Naive thymus-derived CD4-positive, alpha-beta T cell (primary cell): ENCODE measurements at regions not wholly inside any gene's neighbourhood (a gene's known extent, or its start where the extent isn't known, plus 50 kb on each side); places are given as distances from the start of the nearest gene placed in this dataset.

Source experiments
- ATAC-seq: fragments of 150-1000 bp; cut with Tn5 transposase; 2 replicates; pipeline ENCODE4 v1.10.0; 2021; ENCODE audit warnings: mild to moderate bottlenecking, moderate library complexity
- CTCF ChIA-PET: fragments of 350-600 bp; sonication (Branson Sonifier 250); formaldehyde crosslinking; loops from one replicate; lab custom pipeline; 2021; ENCODE audit warnings: antibody characterized with exemption; lab: Charles Lee
- POLR2A ChIA-PET: fragments of 350-600 bp; sonication (Branson Sonifier 250); formaldehyde crosslinking; loops from one replicate; lab custom pipeline; 2021; ENCODE audit warnings: antibody characterized with exemption, inconsistent platforms; lab: Charles Lee
- DNase-seq, 9 donors: peaks; one replicate each; pipeline versions ENCODE4 v3.0.0 to v3.0.0-alpha.2; 2020 to 2022; ENCODE audit warnings: mixed read lengths in 1 of 9
- H3K27ac ChIP-seq: one replicate; pipeline ENCODE4 v1.7.0; 2013; ENCODE audit warnings: mild to moderate bottlenecking, low read depth, low read length, moderate library complexity
- H3K27me3 ChIP-seq, 2 donors: one replicate each; pipeline ENCODE4 v1.7.0; 2013; ENCODE audit warnings: low read length in 2 of 2, mild to moderate bottlenecking in 2 of 2, moderate library complexity in 2 of 2; ENCODE audit not compliant: control insufficient read depth in 2 of 2, insufficient read depth in 2 of 2
- H3K36me3 ChIP-seq, 3 experiments: 1 replicate in 2 of 3; 2 replicates in 1 of 3; pipeline ENCODE4 v1.7.0; 2013; ENCODE audit warnings: low read length in 3 of 3, mild to moderate bottlenecking in 3 of 3, moderate library complexity in 1 of 3; ENCODE audit not compliant: insufficient read depth in 3 of 3, control insufficient read depth in 2 of 3
- H3K4me1 ChIP-seq, 2 donors: one replicate each; pipeline ENCODE4 v1.7.0; 2013; ENCODE audit warnings: low read length in 2 of 2, mild to moderate bottlenecking in 2 of 2, moderate library complexity in 1 of 2; ENCODE audit not compliant: control insufficient read depth in 2 of 2, insufficient read depth in 2 of 2
- H3K4me3 ChIP-seq: 2 replicates; pipeline ENCODE4 v1.7.0; 2013; ENCODE audit warnings: mild to moderate bottlenecking, low read length
- H3K9me3 ChIP-seq, 3 experiments: 1 replicate in 2 of 3; 2 replicates in 1 of 3; pipeline ENCODE4 v1.7.0; 2013; ENCODE audit warnings: low read length in 3 of 3; ENCODE audit not compliant: control insufficient read depth in 2 of 3
- H3K27ac Mint-ChIP-seq, 9 donors: one replicate each; pipeline ENCODE4 v1.8.0; 2020 to 2022; ENCODE audit warnings: mixed read lengths in 9 of 9, mild to moderate bottlenecking in 8 of 9, moderate library complexity in 5 of 9, inconsistent platforms in 2 of 9
- H3K27me3 Mint-ChIP-seq, 5 donors: one replicate each; pipeline ENCODE4 v1.8.0; 2021 to 2022; ENCODE audit warnings: mixed read lengths in 5 of 5, mild to moderate bottlenecking in 1 of 5
- H3K36me3 Mint-ChIP-seq, 5 donors: one replicate each; pipeline ENCODE4 v1.8.0; 2020 to 2022; ENCODE audit warnings: mixed read lengths in 5 of 5, mild to moderate bottlenecking in 3 of 5, inconsistent platforms in 1 of 5
- H3K4me1 Mint-ChIP-seq, 7 donors: one replicate each; pipeline ENCODE4 v1.8.0; 2020 to 2022; ENCODE audit warnings: mixed read lengths in 7 of 7, mild to moderate bottlenecking in 3 of 7, inconsistent platforms in 1 of 7
- H3K4me3 Mint-ChIP-seq, 10 donors: one replicate each; pipeline ENCODE4 v1.8.0; 2020 to 2022; ENCODE audit warnings: mild to moderate bottlenecking in 10 of 10, mixed read lengths in 10 of 10, moderate library complexity in 6 of 10, inconsistent platforms in 2 of 10
- H3K9me3 Mint-ChIP-seq, 11 donors: one replicate each; pipeline ENCODE4 v1.8.0; 2020 to 2022; ENCODE audit warnings: mixed read lengths in 11 of 11, mild to moderate bottlenecking in 4 of 11, inconsistent platforms in 1 of 11, moderate library complexity in 1 of 11
- intact Hi-C, 2 donors: fragments of 100-400 bp; cut with micrococcal nuclease; formaldehyde crosslinking; loops; one replicate each; pipeline ENCODE4 v1.15.1; 2023

DNA sequence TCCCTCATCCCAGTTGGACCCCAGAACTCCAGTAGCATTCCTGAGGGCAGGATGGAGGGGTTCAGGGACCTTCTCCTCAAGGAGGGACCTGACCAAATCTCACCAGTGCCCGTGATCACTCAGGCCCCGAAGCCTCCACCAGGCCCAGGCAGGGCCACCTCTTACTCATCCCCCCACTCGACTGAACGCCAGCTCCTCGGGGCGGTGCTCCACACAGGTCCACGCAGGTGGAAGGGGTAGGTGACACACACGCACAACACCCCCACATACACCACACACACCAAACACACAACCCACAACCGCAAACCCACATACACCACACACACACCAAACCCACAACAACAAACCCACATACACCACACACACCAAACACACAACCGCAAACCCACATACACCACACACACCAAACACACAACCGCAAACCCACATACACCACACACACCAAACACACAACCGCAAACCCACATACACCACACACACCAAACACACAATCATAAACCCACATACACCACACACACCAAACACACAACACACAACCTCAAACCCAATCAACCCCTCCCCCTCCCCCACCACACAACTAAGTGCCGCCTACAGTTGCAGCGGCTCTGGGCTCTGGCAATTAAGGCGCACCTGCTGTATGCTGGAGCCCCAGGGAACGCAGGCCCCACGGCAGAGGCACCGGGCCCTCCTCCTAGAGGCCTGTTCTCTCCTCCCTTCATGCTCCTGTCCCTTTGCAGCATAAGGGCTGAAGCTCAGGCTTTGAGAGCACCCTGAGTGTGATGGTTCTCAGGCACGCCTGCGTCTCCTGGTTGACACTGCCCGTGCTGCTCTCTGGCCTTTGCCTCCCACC, 1318.1 kb downstream of the TBC1D22A start:
- Mint-ChIP-seq H3K27me3 (peaks cover 19 to 80% (median 56%) of the 10 kb centered on the region in 5 donors), H3K4me3 (no peak overlapping the region), H3K4me1 (peaks cover 0 to 26% (median 7%) of the 10 kb centered on the region in 7 donors), H3K36me3 (no peaks in the 10 kb centered on the region), H3K27ac (peak overlapping the region in 2 of 9 donors; percentile 60 to 68), H3K9me3 (peaks cover 0 to 1% (median 0%) of the 10 kb centered on the region in 11 donors)
- Histone ChIP-seq H3K27me3 (no peaks in the 10 kb centered on the region), H3K36me3 (no peaks in the 10 kb centered on the region), H3K4me3 (no peak overlapping the region), H3K27ac (no peak overlapping the region), H3K9me3 (no peaks in the 10 kb centered on the region), H3K4me1 (peaks cover 0 to 16% of the 10 kb centered on the region in 2 donors)
- CTCF ChIA-PET = no interaction called here
- no peak for DNase-seq
- POLR2A ChIA-PET = no interaction called here
- no peak for ATAC-seq
- intact Hi-C loops = no loop called here

DNA sequence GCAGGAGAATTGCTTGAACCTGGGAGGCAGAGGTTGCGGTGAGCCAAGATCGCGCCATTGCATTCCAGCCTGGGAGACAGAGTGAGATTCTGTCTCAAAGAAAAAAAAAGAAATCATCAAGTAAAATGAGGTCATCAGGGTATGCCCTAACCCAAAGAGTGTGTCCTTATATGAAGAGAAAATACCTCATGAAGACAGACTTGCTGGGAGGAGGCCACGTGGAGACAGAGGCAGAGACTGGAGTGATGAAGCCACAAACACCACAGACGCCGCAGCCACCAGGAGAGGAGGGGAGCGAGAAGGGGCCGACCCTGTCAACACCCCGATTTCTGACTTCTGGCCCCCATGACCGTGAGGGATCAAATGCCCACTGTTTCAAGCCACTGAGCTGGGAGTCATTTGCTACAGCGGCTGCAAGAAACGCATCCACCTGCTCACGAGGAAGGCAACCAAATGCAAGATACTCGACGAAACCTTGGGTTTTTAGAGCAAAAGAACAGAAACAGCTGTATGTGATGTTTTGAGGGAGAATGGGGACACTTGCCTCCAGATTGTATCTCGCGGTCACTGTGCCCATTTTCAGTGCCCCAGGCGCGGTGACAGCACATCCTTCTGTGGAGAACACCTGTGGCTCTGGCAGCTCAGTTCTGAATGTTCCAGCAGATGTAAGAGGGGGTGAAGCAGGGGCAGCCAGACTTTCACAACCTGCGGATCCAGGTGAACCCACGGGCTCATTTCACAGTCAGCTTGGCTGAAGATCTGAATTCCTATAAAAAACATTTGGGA, 1317.2 kb downstream of the TBC1D22A start:
- no peaks in the 10 kb centered on the region for H3K27me3 ChIP-seq
- H3K4me1 ChIP-seq = peaks cover 0 to 13% of the 10 kb centered on the region in 2 donors
- H3K27me3 Mint-ChIP-seq = peaks cover 19 to 81% (median 54%) of the 10 kb centered on the region in 5 donors
- H3K9me3 ChIP-seq = no peaks in the 10 kb centered on the region
- DNase-seq (no peak), ATAC-seq (no peak)
- H3K36me3 Mint-ChIP-seq = no peaks in the 10 kb centered on the region
- intact Hi-C loops = no loop called here
- H3K27ac ChIP-seq = no peak overlapping the region
- no peak overlapping the region for H3K4me3 Mint-ChIP-seq
- POLR2A ChIA-PET = no interaction called here
- H3K27ac Mint-ChIP-seq = peak overlapping the region in 1 of 9 donors; percentile 9
- CTCF ChIA-PET = no interaction called here
- no peak overlapping the region for H3K4me3 ChIP-seq
- H3K9me3 Mint-ChIP-seq = peaks cover 0 to 1% (median 0%) of the 10 kb centered on the region in 11 donors
- H3K36me3 ChIP-seq = no peaks in the 10 kb centered on the region
- H3K4me1 Mint-ChIP-seq = peaks cover 0 to 19% (median 7%) of the 10 kb centered on the region in 7 donors

DNA sequence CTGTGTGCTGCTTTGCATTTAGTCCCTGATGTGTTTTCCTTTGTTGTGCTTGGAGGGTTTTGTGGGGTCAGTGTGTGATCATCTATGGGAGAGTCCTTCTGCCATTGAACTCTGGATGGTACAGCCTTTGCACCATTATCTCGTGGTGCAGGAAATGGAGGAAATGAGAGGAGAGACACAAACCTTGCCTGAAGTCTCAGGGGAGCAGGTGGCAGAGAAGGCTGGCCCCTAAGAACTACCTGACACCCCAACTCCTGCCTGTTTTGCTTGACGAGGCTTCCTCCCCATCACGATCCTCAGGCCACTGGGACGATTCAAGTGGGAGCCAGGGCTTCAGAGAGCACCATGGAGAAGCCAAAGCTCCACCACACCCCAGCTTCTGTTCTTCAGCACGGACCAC, 1316.4 kb downstream of the TBC1D22A start:
- Histone ChIP-seq H3K36me3 (no peaks in the 10 kb centered on the region), H3K27ac (no peak overlapping the region), H3K27me3 (no peaks in the 10 kb centered on the region), H3K9me3 (no peaks in the 10 kb centered on the region), H3K4me3 (no peak overlapping the region), H3K4me1 (peaks cover 0 to 4% of the 10 kb centered on the region in 2 donors)
- Mint-ChIP-seq H3K27ac (no peak overlapping the region), H3K27me3 (peaks cover 18 to 78% (median 51%) of the 10 kb centered on the region in 5 donors), H3K4me3 (no peak overlapping the region), H3K4me1 (peaks cover 0 to 11% (median 0%) of the 10 kb centered on the region in 7 donors), H3K9me3 (peaks cover 0 to 2% (median 0%) of the 10 kb centered on the region in 11 donors), H3K36me3 (no peaks in the 10 kb centered on the region)
- ATAC-seq (no peak), DNase-seq (no peak)
- CTCF ChIA-PET = no interaction called here
- POLR2A ChIA-PET = no interaction called here
- intact Hi-C loops = no loop called here

DNA sequence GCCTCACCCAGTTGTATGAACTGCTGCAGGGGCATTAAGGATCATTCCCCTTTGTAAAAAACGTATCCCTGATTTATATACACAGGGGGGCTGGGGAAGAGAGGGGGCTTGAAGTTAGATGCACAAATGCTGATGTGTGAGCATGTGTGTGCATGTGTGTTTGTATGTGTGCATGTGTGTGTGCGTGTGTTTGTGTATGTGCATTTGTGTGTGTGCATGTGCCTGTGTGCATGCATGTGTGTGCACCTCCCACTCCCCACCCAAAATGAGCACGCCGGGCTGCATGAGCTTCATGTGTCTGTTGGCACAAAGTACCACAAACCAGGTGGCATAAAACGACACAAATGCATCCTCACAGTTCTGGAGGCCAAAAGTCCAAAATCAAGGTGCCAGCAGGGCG, 1315.2 kb downstream of the TBC1D22A start:
- POLR2A ChIA-PET = no interaction called here
- no peaks in the 10 kb centered on the region for H3K27me3 ChIP-seq
- no peaks in the 10 kb centered on the region for H3K9me3 ChIP-seq
- H3K27ac Mint-ChIP-seq = no peak overlapping the region
- peaks cover 16 to 67% (median 43%) of the 10 kb centered on the region in 5 donors for H3K27me3 Mint-ChIP-seq
- H3K36me3 ChIP-seq = no peaks in the 10 kb centered on the region
- no peaks in the 10 kb centered on the region for H3K4me1 ChIP-seq
- peaks cover 0 to 2% (median 0%) of the 10 kb centered on the region in 11 donors for H3K9me3 Mint-ChIP-seq
- intact Hi-C loops = no loop called here
- H3K36me3 Mint-ChIP-seq = no peaks in the 10 kb centered on the region
- no peak overlapping the region for H3K4me3 Mint-ChIP-seq
- H3K4me3 ChIP-seq = no peak overlapping the region
- ATAC-seq (no peak), DNase-seq (no peak)
- CTCF ChIA-PET = no interaction called here
- no peak overlapping the region for H3K27ac ChIP-seq
- H3K4me1 Mint-ChIP-seq = peaks cover 0 to 7% (median 0%) of the 10 kb centered on the region in 7 donors

DNA sequence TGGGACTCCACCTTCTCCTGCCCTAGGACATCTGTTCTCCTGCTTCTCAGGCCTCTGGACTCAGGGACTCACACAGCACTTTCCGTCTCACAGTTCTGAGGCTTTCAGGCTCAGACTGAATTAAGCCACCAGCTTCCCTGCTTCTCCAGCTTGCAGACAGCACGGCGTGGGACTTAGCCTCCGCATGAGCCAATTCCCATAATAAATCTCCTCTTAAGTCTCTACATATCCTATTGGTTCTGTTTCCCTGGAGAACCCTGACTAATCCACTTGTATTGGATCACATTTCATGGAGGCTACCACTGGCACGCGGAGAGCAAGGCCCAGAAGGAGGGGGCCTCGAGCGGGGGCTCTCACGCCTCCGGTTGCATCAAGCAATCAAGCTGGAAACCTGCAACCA, 1313.6 kb downstream of the TBC1D22A start:
- no peaks in the 10 kb centered on the region for H3K36me3 Mint-ChIP-seq
- H3K4me3 ChIP-seq = no peak overlapping the region
- intact Hi-C loops = no loop called here

DNA sequence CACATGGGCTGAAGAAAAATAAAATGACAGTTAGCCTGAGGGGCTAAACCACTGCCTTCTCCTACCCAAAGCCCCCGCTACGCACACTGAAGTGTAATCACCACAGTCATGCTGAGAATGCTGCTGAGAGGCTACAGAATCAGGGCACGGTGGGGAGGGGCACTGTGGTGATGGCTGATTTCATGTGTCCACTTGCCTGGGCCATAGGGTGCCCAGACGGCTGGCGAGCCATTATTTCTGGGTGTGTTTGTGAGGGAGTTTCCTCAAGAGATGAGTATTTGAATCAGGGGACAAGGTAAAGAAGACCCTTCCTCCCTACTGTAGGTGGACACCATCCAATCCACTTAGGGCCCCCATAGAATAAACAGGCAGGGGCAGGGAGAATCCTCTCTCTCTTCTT, 1313.2 kb downstream of the TBC1D22A start:
- intact Hi-C loops = no loop called here
- POLR2A ChIA-PET = no interaction called here
- H3K4me3 Mint-ChIP-seq = no peak overlapping the region
- CTCF ChIA-PET = no interaction called here
- H3K27ac Mint-ChIP-seq = no peak overlapping the region
- H3K27me3 Mint-ChIP-seq = peaks cover 15 to 53% (median 40%) of the 10 kb centered on the region in 5 donors
- ATAC-seq = no peak
- H3K36me3 Mint-ChIP-seq = no peaks in the 10 kb centered on the region
- no peak for DNase-seq
- H3K9me3 Mint-ChIP-seq = peaks cover 0 to 2% (median 0%) of the 10 kb centered on the region in 11 donors
- Histone ChIP-seq H3K4me1 (no peaks in the 10 kb centered on the region), H3K27me3 (no peaks in the 10 kb centered on the region), H3K27ac (no peak overlapping the region), H3K36me3 (no peaks in the 10 kb centered on the region), H3K4me3 (no peak overlapping the region), H3K9me3 (no peaks in the 10 kb centered on the region)
- H3K4me1 Mint-ChIP-seq = peaks cover 0 to 8% (median 0%) of the 10 kb centered on the region in 7 donors

More for the DNA sequence above, 1313.6 kb downstream of the TBC1D22A start:
- Mint-ChIP-seq H3K27ac (no peak overlapping the region), H3K4me1 (peaks cover 0 to 8% (median 0%) of the 10 kb centered on the region in 7 donors), H3K27me3 (peaks cover 15 to 57% (median 40%) of the 10 kb centered on the region in 5 donors), H3K4me3 (no peak overlapping the region), H3K9me3 (peaks cover 0 to 2% (median 0%) of the 10 kb centered on the region in 11 donors)
- Histone ChIP-seq H3K27me3 (no peaks in the 10 kb centered on the region), H3K27ac (no peak overlapping the region), H3K4me1 (no peaks in the 10 kb centered on the region), H3K9me3 (no peaks in the 10 kb centered on the region), H3K36me3 (no peaks in the 10 kb centered on the region)
- ATAC-seq = no peak
- ChIA-PET CTCF (no interaction called here), POLR2A (no interaction called here)
- no peak for DNase-seq
